NOMO-1 treated with dmso at 0.1 percent for 144 hours (cell line): ENCODE measurements at regions not wholly inside any gene's neighbourhood (a gene's known extent, or its start where the extent isn't known, plus 50 kb on each side); places are given as distances from the start of the nearest gene placed in this dataset.
"Not testable (repeated sequence)": the region's sequence is repeated elsewhere in the genome, so short reads cannot be mapped to it uniquely, and the experiment has no call there.

ENCODE experiments used
- DNase-seq: peaks from one replicate; lab custom pipeline; 2025; ENCODE audit not compliant: unreplicated experiment; lab: John Stamatoyannopoulos, UW

DNA sequence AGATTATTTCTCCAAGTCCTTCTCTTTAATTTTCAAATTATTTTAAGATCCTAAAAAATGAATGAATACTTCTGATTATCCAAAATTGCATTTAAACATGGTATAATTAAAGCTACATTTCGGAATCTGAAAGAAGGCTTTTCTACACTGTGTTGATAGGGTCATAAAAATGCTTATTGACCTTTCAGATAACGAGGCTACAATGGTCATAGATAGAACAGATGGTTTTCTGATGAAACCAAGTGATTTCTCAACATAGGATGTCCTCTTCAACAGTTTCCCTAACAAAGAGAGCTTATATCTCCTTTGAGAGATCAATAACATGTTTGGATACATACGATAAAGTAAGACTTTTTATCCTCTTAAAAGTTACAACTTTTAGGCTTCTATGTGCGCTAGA is 201.1 kb downstream of the PTH2R start:
- DNase-seq, result no peak

DNA sequence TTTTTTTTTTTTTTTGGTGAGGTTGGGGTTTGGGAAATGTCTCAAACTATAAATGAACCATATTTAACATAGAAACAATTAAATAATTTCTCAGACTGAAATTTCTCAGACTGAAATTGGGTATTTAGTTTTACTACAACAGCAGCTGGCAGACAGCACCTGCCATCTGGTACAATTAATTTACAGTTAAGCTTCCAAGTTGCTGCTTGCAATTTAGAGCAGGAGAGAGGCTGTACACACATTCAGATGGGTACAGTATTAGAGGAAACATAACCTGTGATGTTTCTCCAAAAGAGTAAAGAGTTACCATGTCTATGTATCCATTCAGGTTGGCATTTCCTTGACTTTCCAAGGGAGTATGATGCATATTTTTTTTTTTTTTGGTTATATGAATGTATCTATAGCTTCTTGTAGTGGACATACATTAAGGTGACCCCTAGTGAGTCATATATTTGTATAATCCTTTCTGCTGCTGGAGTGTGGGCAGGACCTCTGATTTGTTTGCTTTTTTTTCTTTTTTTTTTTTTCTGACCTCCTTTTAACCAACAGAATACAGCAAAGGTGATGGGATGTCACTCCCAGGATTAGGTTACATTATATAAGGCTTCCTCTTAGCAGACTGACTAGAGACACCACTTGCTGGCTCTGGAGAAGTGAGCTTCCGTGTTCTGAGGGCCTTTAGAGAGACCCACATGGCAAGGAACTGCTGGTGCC is 201.7 kb downstream of the PTH2R start:
- DNase-seq, result no peak

GRCh38 chr2:208609166-208609804 is 202.7 kb downstream of the PTH2R start:
- DNase-seq, result no peak

GRCh38 chr2:208615675-208616074 is 209.1 kb downstream of the PTH2R start:
- not testable (repeated sequence) for DNase-seq

DNA sequence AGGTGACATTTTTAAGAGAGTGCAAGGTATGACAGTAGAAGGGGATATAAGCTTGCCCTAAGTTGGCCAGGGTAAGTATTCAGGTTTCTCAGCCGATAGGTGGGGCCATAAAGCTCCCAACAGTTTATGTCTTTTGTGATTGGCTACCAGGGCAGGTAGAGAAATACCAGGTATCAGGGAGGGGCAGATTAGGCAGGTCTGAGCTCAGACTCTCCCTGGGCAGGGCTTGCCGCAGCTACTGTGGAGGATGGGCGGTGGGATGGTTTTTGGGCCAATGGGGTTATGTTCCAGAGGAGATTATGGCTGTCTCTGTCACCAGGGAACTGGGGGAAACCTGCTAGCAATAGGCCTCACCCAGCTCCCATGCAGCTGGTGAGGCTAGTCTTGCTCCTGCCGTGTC is 211.6 kb downstream of the PTH2R start:
- no peak for DNase-seq

DNA sequence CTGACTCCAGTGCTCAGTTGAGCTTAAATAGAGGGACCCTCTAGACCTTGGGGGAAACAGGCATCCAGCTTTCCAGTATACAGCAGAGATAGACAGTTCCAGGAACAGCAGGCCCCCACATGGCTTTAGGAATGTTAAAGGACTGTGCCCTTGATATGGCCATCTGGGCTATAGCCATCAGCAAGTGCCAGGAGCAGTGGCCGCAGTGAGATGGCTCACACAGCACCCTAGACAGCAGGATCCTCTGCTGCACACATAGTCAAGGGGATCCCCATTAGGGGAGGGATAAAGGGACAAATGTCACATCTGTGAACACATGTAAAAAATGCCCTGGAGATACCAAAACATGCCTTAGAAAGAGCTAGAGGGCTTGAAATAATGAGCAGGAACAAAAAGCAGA is 213.4 kb downstream of the PTH2R start:
- no peak for DNase-seq

- no peak for DNase-seq
Measured at GRCh38 chr2:208620487-208620978, 213.9 kb downstream of the PTH2R start.

DNA sequence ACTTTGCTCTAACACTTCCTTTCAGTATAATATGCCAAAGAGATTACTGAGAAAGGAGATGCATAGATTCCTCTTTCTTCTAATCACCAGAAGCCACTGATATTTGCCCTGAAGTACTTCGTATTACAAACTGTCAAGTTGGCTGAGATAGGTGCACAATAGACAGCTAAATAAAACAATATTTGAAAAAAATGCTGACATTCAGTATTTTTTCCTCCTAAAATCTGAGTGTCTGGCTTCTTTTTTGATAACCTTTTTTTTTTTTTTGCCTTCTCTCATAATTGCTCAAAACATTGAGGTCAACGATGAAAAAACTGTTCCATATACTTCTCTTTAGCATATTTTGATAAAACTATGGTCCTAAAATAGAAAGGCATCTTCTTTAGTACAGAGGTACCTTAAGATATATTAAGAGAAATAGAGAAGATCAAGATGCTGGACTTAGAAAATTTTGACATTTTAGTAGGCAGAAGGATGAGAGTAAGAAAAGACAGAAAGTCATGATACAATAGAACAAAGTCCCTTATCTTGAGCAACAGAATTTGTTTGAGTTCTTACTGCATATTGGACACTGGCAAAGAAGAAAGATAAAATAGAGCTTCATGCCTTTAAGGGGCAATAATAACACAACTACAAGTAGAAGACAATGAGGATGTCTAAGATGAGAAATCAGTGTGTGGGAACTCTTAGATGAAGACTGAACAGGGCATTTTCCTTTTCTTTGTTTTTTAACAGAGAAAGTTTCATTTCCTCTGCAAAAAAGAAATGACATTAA is 220.7 kb downstream of the PTH2R start:
- DNase-seq, result no peak

- no peak for DNase-seq
Measured at GRCh38 chr2:208627916-208628315, 221.3 kb downstream of the PTH2R start.

GRCh38 chr2:208638059-208638458 is 231.5 kb downstream of the PTH2R start:
- no peak for DNase-seq

DNA sequence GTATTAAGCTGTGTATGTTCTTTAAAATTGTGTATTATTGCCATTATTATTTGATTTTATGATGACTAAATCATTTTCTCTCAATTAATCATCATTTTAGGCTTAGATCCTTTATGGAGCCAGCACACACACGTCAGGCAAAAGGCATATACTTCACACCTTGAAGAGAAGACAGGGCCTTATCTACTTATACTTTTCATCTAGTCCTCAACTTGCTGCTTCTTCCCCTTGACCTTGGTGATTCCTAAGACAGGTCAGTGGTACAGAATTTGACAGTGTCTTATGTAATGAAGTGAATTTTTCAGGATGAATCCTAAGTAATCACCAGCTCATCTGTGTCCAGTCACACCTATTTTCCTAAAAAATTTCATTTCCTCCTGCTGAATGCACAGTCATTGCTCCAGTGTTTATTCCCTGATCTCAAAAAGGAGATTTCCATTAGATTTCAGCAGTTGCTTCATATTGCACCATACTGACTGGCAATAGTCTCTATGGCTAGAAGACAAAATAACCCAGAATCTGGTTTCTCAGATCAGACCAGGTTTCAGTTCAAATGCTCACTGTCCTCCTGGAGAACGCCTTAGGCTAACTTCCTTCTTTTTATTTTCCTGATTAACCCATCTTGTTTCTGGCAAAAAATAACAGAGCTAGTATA is 235.7 kb downstream of the PTH2R start:
- no peak for DNase-seq

DNA sequence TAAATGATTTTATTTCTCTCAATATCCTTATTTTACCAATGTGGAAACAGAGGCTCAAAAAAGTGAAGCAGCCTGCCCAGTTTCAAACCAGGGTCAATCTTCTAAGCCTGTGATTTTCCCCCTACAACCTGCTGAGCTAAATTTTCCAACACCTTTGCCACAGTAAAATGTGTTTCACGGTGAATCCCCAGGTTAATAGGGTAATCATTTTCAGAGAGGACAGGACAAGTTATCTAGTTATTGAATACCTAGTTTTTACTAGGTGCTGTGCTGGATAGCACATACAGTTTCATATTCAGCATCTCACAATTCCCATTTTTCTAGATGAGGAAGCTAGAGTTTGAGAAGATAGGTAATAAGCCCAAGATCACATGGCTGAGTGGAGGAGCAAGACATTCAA is 236.6 kb downstream of the PTH2R start:
- no peak for DNase-seq

DNA sequence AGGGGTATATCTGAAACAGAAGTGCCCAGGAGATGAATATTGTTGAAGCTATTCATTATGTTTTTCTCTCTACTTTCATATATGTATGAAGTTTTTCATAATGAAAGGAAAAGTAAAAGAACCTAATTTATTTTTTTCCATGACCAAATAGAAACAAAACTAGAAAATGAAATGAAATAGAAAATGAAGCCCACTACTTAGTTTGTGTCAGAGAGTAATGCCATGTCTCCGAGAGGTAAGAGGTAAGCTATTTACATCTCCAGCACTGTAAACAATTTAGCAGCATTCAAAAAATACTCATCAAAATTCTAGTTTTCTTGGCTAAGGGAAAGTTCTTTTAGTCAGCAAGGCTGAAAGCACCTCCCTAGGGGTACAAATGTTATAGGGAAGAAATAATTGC is 238.6 kb downstream of the PTH2R start:
- no peak for DNase-seq

- no peak for DNase-seq
Measured at GRCh38 chr2:208648368-208648767, 241.8 kb downstream of the PTH2R start.

GRCh38 chr2:208653383-208653782 is 246.8 kb downstream of the PTH2R start:
- no peak for DNase-seq

GRCh38 chr2:208654056-208654455 is 247.5 kb downstream of the PTH2R start:
- no peak for DNase-seq

DNA sequence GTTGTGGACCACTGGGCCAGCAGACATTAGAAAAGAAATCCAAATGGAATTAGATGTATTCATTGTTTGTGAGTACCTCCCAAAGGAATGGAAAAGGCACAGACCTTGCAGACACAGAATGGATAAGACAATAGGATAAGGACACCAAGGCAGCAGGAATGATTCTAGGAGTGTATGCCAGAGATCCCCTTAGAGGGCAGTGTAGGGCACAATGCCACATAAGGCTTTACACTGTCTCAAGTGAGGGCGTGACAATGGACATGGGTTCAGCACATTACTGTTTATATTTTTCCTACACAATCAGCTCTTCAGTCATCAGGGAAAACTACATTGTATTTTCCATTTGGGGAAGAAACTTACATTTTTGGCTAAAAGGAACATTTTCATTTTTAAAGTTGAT is 250.9 kb downstream of the PTH2R start:
- DNase-seq, result no peak

GRCh38 chr2:208669394-208669793 is 262.8 kb downstream of the PTH2R start:
- no peak for DNase-seq

DNA sequence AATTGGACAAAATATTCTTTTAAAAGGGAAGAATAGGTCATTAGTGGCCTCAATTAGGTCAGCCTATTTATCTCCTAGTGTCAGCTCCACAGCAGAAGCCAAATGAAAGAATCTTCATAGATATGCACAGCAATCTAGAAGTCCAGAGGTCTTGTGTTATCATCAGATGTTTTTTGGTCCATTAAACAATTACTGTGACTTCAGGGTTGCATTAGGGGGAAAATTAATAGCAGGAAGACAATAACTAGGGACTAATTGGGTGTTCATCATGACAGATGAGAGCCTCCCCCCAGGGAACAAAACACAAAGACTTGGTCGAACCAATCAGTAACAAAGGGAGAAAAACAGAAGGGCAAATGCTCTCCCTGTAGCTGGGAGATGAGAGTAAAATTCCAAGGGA is 264.7 kb downstream of the PTH2R start:
- no peak for DNase-seq

DNA sequence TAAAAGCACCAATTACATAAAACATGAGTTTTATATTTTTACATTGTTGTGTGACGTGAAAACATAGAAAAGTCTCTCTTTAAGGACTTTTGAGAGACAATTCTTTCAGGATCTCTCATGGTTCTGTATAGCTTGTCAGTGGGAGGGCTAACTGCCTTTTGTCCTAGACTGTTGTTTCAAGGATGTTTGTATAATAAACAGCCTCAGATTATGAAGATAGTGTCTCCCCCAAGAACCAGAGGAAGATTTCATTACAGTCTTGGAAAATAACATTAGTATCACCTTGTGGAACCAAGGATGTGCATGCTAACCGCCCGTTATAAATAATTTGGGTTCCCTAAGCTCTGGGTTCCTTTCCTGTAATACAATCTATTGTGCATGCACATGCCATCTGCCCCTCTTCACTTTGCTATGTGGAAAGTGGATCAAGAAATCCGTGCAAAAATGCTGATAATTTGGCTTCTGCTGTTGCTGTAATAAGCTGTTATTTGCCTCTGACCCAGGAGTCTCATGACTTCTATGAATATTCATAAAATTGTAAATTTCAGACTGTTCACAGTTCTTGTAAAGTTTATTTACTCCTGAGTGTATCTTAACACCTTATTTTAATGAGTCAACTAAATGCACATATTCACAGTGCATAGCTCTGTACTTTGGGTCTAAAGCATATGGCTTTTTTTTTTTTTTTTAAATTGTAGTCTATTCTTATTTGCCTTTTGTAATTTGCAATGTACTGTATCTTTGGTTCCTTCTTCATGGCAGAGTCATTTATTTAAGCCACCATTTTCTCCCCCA is 265.5 kb downstream of the PTH2R start:
- no peak for DNase-seq

- DNase-seq, result no peak
Measured at GRCh38 chr2:208673631-208674030, 267.0 kb downstream of the PTH2R start.
